GM12878 (cell line): ENCODE measurements at regions not wholly inside any gene's neighbourhood (a gene's known extent, or its start where the extent isn't known, plus 50 kb on each side); places are given as distances from the start of the nearest gene placed in this dataset.

Experiments used
- ATAC-seq: fragments of 200-7000 bp; cut with Tn5 transposase; 3 replicates; pipeline ENCODE4 v1.9.1; 2020; ENCODE audit warnings: mild to moderate bottlenecking, moderate library complexity
- BruUV-seq: library from RNA; stranded (reverse); fragments of 400-500 nt; replicated peaks from 2 replicates; lab custom pipeline; 2021; lab: Mats Ljungman, UMichigan
- CTCF ChIA-PET: fragments of 300-600 bp; sonication (Branson Sonifier 250); formaldehyde crosslinking; extraction: SDS; loops from one replicate; lab custom pipeline; 2021; ENCODE audit warnings: inconsistent platforms; lab: Yijun Ruan, JAX
- POLR2A ChIA-PET: fragments of 350-600 bp; formaldehyde crosslinking; extraction: SDS; loops from one replicate; lab custom pipeline; 2021; ENCODE audit warnings: inconsistent platforms; lab: Charles Lee
- RAD21 ChIA-PET: fragments of 300-600 bp; sonication (Branson Sonifier 250); formaldehyde crosslinking; loops from one replicate; lab custom pipeline; 2023; ENCODE audit warnings: antibody characterized with exemption; ENCODE audit not compliant: unreplicated experiment; lab: Charles Lee
- SMC1A ChIA-PET: fragments of 300-600 bp; sonication (Branson Sonifier 250); formaldehyde crosslinking; loops from one replicate; lab custom pipeline; 2023; ENCODE audit not compliant: unreplicated experiment, uncharacterized antibody; lab: Charles Lee
- DNase-seq: peaks from one replicate; pipeline ENCODE4 v3.0.0-alpha.2; 2011; ENCODE audit warnings: low read depth, low spot score
- FAIRE-seq: peaks from 3 replicates; lab custom pipeline; 2011; peaks lifted over from hg19 to GRCh38; lab: Jason Lieb, UNC
- H2AFZ ChIP-seq: 2 replicates; pipeline ENCODE4 v1.6.0; 2011; ENCODE audit warnings: low read depth, low read length, control low read depth; ENCODE audit not compliant: control insufficient read depth
- H3K27ac ChIP-seq: 2 replicates; pipeline ENCODE4 v1.5.1; 2011; ENCODE audit warnings: control low read depth; ENCODE audit not compliant: control insufficient read depth, insufficient read depth
- H3K27me3 ChIP-seq, 2 experiments: replicated peaks in 1 of 2; 2 replicates each; pipeline versions ENCODE4 v1.6.0 to v1.6.1; 2011; ENCODE audit warnings: low read length in 1 of 2; ENCODE audit not compliant: control insufficient read depth in 2 of 2, insufficient read depth in 2 of 2
- H3K36me3 ChIP-seq, 2 experiments: 2 replicates each; pipeline ENCODE4 v1.5.1; 2011; ENCODE audit warnings: low read length in 1 of 2; ENCODE audit not compliant: control insufficient read depth in 2 of 2, insufficient read depth in 2 of 2
- H3K4me1 ChIP-seq: 2 replicates; pipeline ENCODE4 v1.6.1; 2011; ENCODE audit warnings: mild to moderate bottlenecking, low read length, moderate library complexity, mixed read lengths; ENCODE audit not compliant: control insufficient read depth, insufficient read depth
- H3K4me2 ChIP-seq: 2 replicates; pipeline ENCODE4 v1.6.0; 2011; ENCODE audit warnings: control low read depth; ENCODE audit not compliant: control insufficient read depth, insufficient read depth
- H3K4me3 ChIP-seq: fragments of 200-600 bp; sonication (generic); 2 replicates; pipeline ENCODE4 v1.5.1; 2016
- H3K79me2 ChIP-seq: 2 replicates; pipeline ENCODE4 v1.6.0; 2011; ENCODE audit warnings: low read length; ENCODE audit not compliant: control insufficient read depth, insufficient read depth
- H3K9ac ChIP-seq: 2 replicates; pipeline ENCODE4 v1.8.0; 2011; ENCODE audit warnings: low read length, control low read depth, mixed read lengths; ENCODE audit not compliant: control insufficient read depth, insufficient read depth
- H3K9me3 ChIP-seq: replicated peaks from 3 replicates; pipeline ENCODE4 v1.5.1; 2011; ENCODE audit warnings: mild to moderate bottlenecking, low read length; ENCODE audit not compliant: control insufficient read depth, insufficient read depth
- H4K20me1 ChIP-seq: 2 replicates; pipeline ENCODE4 v1.6.0; 2011; ENCODE audit not compliant: control insufficient read depth, insufficient read depth
- BACH1 ChIP-seq: fragments of 450-650 bp; IDR thresholded peaks from 2 replicates; pipeline ENCODE4 v1.6.1; 2017; ENCODE audit warnings: mild to moderate bottlenecking, borderline replicate concordance
- CBX5 ChIP-seq: sonication (generic); IDR thresholded peaks from 2 replicates; pipeline ENCODE4 v1.6.1; 2016; ENCODE audit warnings: low read depth, moderate library complexity, mild to moderate bottlenecking, inconsistent platforms
- E2F8 ChIP-seq: fragments of 450-650 bp; IDR thresholded peaks from 2 replicates; pipeline ENCODE4 v1.6.1; 2018; ENCODE audit warnings: mild to moderate bottlenecking, low read depth, moderate library complexity; ENCODE audit not compliant: partially characterized antibody
- EP300 ChIP-seq, 2 experiments: fragments of 150-350 bp in 1 of 2; IDR thresholded peaks; 2 replicates each; pipeline ENCODE4 v1.6.1; 2011 to 2012; ENCODE audit warnings: low read depth in 2 of 2, low read length in 2 of 2, borderline replicate concordance in 1 of 2, improper control_type of control experiment in 1 of 2, inconsistent platforms in 1 of 2; ENCODE audit not compliant: control insufficient read depth in 1 of 2
- HCFC1 ChIP-seq: fragments of 150-350 bp; IDR thresholded peaks from 2 replicates; pipeline ENCODE4 v1.6.1; 2014; ENCODE audit warnings: low read length
- IRF3 ChIP-seq: fragments of 450-650 bp; IDR thresholded peaks from 2 replicates; pipeline ENCODE4 v1.6.1; 2014; ENCODE audit warnings: mild to moderate bottlenecking
- IRF4 ChIP-seq: IDR thresholded peaks from 2 replicates; pipeline ENCODE4 v1.6.1; 2011; ENCODE audit warnings: low read depth, low read length
- KDM1A ChIP-seq: fragments of 200-600 bp; sonication (generic); IDR thresholded peaks from 2 replicates; pipeline ENCODE4 v1.6.1; 2016; ENCODE audit warnings: borderline replicate concordance
- MYC ChIP-seq: IDR thresholded peaks from 2 replicates; pipeline ENCODE4 v1.6.1; 2011; ENCODE audit warnings: mild to moderate bottlenecking, low read length, moderate library complexity, inconsistent platforms; ENCODE audit not compliant: insufficient read depth, insufficient replicate concordance, insufficient read length, severe bottlenecking
- NRF1 ChIP-seq: conservative IDR thresholded peaks from 2 replicates; pipeline ENCODE4 v1.6.1; 2011; ENCODE audit warnings: mild to moderate bottlenecking, low read depth, low read length, improper control_type of control experiment
- PAX5 ChIP-seq: IDR thresholded peaks from 2 replicates; pipeline ENCODE4 v1.6.1; 2011; ENCODE audit warnings: low read depth, low read length, borderline replicate concordance
- POLR2A ChIP-seq: IDR thresholded peaks from 2 replicates; pipeline ENCODE4 v1.6.1; 2011; ENCODE audit warnings: low read depth, mild to moderate bottlenecking, low read length
- POLR2AphosphoS5 ChIP-seq: IDR thresholded peaks from 2 replicates; pipeline ENCODE4 v1.6.1; 2011; ENCODE audit warnings: mild to moderate bottlenecking, low read length, inconsistent platforms
- RB1 ChIP-seq: fragments of 450-650 bp; formaldehyde crosslinking; IDR thresholded peaks from 2 replicates; pipeline ENCODE4 v1.6.1; 2017; ENCODE audit warnings: mild to moderate bottlenecking, borderline replicate concordance
- RBBP5 ChIP-seq: fragments of 200-600 bp; sonication (generic); conservative IDR thresholded peaks from 2 replicates; pipeline ENCODE4 v1.6.1; 2016
- TBL1XR1 ChIP-seq: IDR thresholded peaks from 2 replicates; pipeline ENCODE4 v1.6.1; 2012; ENCODE audit warnings: low read depth, low read length, improper control_type of control experiment
- ZBTB4 ChIP-seq: fragments of 450-650 bp; formaldehyde crosslinking; IDR thresholded peaks from 2 replicates; pipeline ENCODE4 v1.4.0; 2022; ENCODE audit warnings: mild to moderate bottlenecking, moderate library complexity
- in situ Hi-C: fragments of 300-500 bp; cut with MboI; formaldehyde crosslinking; loops from 9 replicates; pipeline ENCODE4 v1.14.3; 2018; ENCODE audit warnings: mixed read lengths
- intact Hi-C: fragments of 100-400 bp; cut with micrococcal nuclease; formaldehyde crosslinking; loops from one replicate; pipeline ENCODE4 v1.14.2; 2022; ENCODE audit not compliant: unreplicated experiment

- Histone ChIP-seq H3K79me2 (no peaks in the 10 kb centered on the region), H3K4me2 (no peak overlapping the region), H3K4me1 (no peaks in the 10 kb centered on the region), H3K27me3 (peaks cover 0 to 2% of the 10 kb centered on the region in 2 experiments; a peak in 1 of 4 replicates), H3K9me3 (no peaks in the 10 kb centered on the region), H3K27ac (no peak overlapping the region), H3K9ac (no peak overlapping the region), H3K4me3 (no peak overlapping the region), H4K20me1 (no peaks in the 10 kb centered on the region), H2AFZ (no peak overlapping the region), H3K36me3 (no peaks in the 10 kb centered on the region)
- intact Hi-C loops, result no loop called here
- DNase-seq, result no peak
- ATAC-seq, result no peak
- SMC1A ChIA-PET, result no interaction called here
- no peak for FAIRE-seq
- POLR2A ChIA-PET, result no interaction called here
- RAD21 ChIA-PET, result no interaction called here
- BruUV-seq, result no TSS peak
- CTCF ChIA-PET, result interaction anchor here (1.1 kb wide), 1 partner anchor 10 kb away, joined by 3 read pairs; no protein-coding TSS in a partner anchor
- in situ Hi-C loops, result no loop called here
- TF ChIP-seq NRF1 (no peak), TBL1XR1 (no peak), RB1 (no peak), BACH1 (no peak), RBBP5 (no peak), MYC (no peak), E2F8 (no peak), PAX5 (no peak), POLR2AphosphoS5 (no peak), ZBTB4 (CRISPR knock-in tag) (no peak), EP300 (IDR thresholded peaks at IDR 0.05; ENCODE audit: borderline replicate concordance in 1 of 2, control insufficient read depth in 1 of 2, low read depth in 2 of 2, low read length in 2 of 2) (no peak), HCFC1 (no peak), IRF3 (no peak), KDM1A (no peak), CBX5 (no peak), IRF4 (no peak), POLR2A (no peak)
Measured at GRCh38 chr4:85358831-85359230, 116.1 kb upstream of the ARHGAP24 start.
